Glutamatergic neuron (in vitro differentiated cells): ENCODE measurements at regions not wholly inside any gene's neighbourhood (a gene's known extent, or its start where the extent isn't known, plus 50 kb on each side); places are given as distances from the start of the nearest gene placed in this dataset.

Source experiments
- DNase-seq: peaks from one replicate; pipeline ENCODE4 v3.0.0; 2022
- H3K27ac Mint-ChIP-seq: one replicate; pipeline ENCODE4 v1.8.0; 2020; ENCODE audit warnings: mild to moderate bottlenecking, mixed read lengths, inconsistent platforms; ENCODE audit not compliant: unreplicated experiment
- H3K27me3 Mint-ChIP-seq: one replicate; pipeline ENCODE4 v1.8.0; 2020; ENCODE audit warnings: mild to moderate bottlenecking, moderate library complexity, mixed read lengths, inconsistent platforms; ENCODE audit not compliant: unreplicated experiment
- H3K36me3 Mint-ChIP-seq: one replicate; pipeline ENCODE4 v1.8.0; 2020; ENCODE audit warnings: mild to moderate bottlenecking, mixed read lengths, inconsistent platforms; ENCODE audit not compliant: unreplicated experiment
- H3K4me1 Mint-ChIP-seq: one replicate; pipeline ENCODE4 v1.8.0; 2020; ENCODE audit warnings: mild to moderate bottlenecking, low read depth, mixed read lengths, inconsistent platforms; ENCODE audit not compliant: unreplicated experiment
- H3K4me3 Mint-ChIP-seq: one replicate; pipeline ENCODE4 v1.8.0; 2020; ENCODE audit warnings: mild to moderate bottlenecking, mixed read lengths, inconsistent platforms; ENCODE audit not compliant: unreplicated experiment
- H3K9me3 Mint-ChIP-seq: one replicate; pipeline ENCODE4 v1.8.0; 2020; ENCODE audit warnings: mild to moderate bottlenecking, moderate library complexity, mixed read lengths, inconsistent platforms; ENCODE audit not compliant: unreplicated experiment
- TF ChIP-seq, protein P1 (sequence below): fragments of 200-600 bp; sonication (generic); IDR thresholded peaks from one replicate; pipeline ENCODE4 v1.5.0; 2021; ENCODE audit not compliant: partially characterized antibody, unreplicated experiment

DNA sequence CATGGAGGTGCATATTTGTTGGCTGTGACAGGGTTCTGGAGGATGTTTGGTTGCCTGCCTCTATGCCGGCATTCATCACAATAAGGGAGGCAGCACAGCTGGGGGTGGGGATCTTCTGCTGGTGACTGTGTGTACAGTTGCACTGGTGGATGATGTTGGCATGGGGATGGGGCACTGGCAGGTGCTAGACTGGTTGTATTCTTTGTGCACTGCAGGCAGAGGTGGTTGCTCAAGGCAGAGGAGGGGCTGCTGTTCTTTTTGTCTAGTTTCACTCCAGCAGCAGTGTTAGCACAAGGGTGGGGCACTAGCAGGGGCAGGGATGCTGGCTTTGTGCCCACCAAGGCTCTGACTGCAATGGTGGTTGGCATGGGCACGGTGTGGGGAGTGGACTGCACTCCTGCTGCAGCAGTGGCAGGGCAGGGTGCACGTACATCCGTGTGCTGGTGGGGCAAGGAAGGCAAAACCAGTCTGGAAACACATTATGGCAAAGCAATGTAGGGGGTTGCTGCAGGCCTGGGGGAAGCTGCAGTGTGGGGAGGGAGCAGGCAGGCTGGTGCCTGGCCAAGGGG is 69.3 kb downstream of the ISOC1 start:
- Mint-ChIP-seq H3K4me1 (no peaks in the 10 kb centered on the region), H3K36me3 (peaks cover 5% of the 10 kb centered on the region), H3K27me3 (no peaks in the 10 kb centered on the region), H3K27ac (no peak overlapping the region), H3K4me3 (no peak overlapping the region), H3K9me3 (peaks cover 4% of the 10 kb centered on the region)
- DNase-seq, result no peak
- TF ChIP-seq, protein P1, sequence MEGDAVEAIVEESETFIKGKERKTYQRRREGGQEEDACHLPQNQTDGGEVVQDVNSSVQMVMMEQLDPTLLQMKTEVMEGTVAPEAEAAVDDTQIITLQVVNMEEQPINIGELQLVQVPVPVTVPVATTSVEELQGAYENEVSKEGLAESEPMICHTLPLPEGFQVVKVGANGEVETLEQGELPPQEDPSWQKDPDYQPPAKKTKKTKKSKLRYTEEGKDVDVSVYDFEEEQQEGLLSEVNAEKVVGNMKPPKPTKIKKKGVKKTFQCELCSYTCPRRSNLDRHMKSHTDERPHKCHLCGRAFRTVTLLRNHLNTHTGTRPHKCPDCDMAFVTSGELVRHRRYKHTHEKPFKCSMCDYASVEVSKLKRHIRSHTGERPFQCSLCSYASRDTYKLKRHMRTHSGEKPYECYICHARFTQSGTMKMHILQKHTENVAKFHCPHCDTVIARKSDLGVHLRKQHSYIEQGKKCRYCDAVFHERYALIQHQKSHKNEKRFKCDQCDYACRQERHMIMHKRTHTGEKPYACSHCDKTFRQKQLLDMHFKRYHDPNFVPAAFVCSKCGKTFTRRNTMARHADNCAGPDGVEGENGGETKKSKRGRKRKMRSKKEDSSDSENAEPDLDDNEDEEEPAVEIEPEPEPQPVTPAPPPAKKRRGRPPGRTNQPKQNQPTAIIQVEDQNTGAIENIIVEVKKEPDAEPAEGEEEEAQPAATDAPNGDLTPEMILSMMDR, result no peak

DNA sequence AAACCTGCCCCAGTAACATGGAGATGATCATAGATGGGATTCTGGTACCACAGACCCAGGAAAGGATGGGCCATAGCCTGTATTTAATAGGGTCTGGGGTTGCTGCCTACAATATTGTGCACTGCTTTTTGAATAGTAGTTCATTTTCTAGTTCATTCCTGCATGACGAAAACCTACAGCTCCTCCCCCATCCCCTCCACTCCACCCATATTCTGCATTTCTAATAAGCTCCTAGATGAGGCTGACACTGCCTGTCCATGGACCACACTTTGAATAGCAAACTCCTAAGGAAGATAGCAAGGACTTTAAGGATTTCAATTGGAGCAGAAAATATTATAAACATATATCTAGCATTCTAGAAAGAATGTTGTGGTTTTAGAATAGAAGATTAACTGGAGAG is 75.5 kb downstream of the ISOC1 start:
- H3K9me3 Mint-ChIP-seq, result no peaks in the 10 kb centered on the region
- no peaks in the 10 kb centered on the region for H3K36me3 Mint-ChIP-seq
- no peak overlapping the region for H3K27ac Mint-ChIP-seq
- H3K27me3 Mint-ChIP-seq, result no peaks in the 10 kb centered on the region
- H3K4me3 Mint-ChIP-seq, result no peak overlapping the region
- DNase-seq, result no peak
- H3K4me1 Mint-ChIP-seq, result no peaks in the 10 kb centered on the region
- TF ChIP-seq, protein P1, result no peak

- Mint-ChIP-seq H3K36me3 (no peaks in the 10 kb centered on the region), H3K9me3 (no peaks in the 10 kb centered on the region), H3K4me1 (peaks cover 3% of the 10 kb centered on the region), H3K4me3 (no peak overlapping the region), H3K27ac (no peak overlapping the region), H3K27me3 (no peaks in the 10 kb centered on the region)
- DNase-seq, result no peak
- TF ChIP-seq, protein P1, result no peak
Observed at GRCh38 chr5:129171194-129171944, 76.8 kb downstream of the ISOC1 start.

GRCh38 chr5:129172580-129172979 is 78.0 kb downstream of the ISOC1 start:
- Mint-ChIP-seq H3K27ac (no peak overlapping the region), H3K27me3 (no peaks in the 10 kb centered on the region), H3K9me3 (no peaks in the 10 kb centered on the region), H3K4me3 (no peak overlapping the region), H3K4me1 (peaks cover 9% of the 10 kb centered on the region), H3K36me3 (no peaks in the 10 kb centered on the region)
- DNase-seq, result no peak
- TF ChIP-seq, protein P1, result peak; percentile 24

DNA sequence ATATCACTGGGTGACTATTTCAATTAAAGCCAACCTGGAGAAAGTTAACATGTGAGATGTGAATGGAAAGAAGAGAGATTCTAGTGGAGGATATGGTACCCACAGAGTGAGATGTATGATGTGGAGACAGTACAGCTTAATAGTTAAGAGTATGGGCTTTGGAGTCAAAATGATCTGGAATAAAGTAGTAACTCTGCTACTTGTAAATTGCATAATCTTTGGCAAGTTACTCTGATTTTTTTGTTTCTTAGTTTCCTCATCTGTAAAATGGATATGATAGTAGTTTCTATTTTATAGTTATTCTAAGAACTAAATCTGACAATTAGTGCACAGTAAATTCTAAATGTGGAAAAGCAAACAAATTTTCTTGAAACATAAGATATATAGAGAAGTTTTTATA is 79.2 kb downstream of the ISOC1 start:
- Mint-ChIP-seq H3K36me3 (no peaks in the 10 kb centered on the region), H3K4me1 (peaks cover 9% of the 10 kb centered on the region), H3K27me3 (no peaks in the 10 kb centered on the region), H3K4me3 (no peak overlapping the region), H3K9me3 (no peaks in the 10 kb centered on the region), H3K27ac (no peak overlapping the region)
- TF ChIP-seq, protein P1, result no peak
- DNase-seq, result no peak
